ENCODE measurements at regions not wholly inside any gene's neighbourhood (a gene's known extent, or its start where the extent isn't known, plus 50 kb on each side); places are given as distances from the start of the nearest gene placed in this dataset.

DNA sequence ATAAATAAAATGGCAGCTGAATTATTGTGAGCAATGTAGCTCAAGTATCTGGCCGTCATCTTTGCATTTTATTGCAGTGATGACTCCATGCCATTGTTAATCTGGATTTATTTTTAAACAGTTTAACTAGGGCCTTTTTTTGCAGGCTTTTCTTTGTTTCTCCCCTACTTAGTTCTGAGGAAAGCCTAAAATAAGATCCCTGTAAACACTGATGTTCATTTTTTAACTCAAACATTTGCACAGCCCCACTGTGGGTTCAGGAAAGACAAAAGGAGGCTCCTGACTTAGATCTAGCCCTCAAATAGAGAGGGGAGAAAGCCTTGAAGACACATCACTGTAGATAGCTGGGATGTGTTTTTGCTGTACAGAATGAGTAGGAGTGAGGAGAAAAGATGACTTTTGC is 69.2 kb downstream of the PLEKHG1 start:
- TF ChIP-seq, protein P1, sequence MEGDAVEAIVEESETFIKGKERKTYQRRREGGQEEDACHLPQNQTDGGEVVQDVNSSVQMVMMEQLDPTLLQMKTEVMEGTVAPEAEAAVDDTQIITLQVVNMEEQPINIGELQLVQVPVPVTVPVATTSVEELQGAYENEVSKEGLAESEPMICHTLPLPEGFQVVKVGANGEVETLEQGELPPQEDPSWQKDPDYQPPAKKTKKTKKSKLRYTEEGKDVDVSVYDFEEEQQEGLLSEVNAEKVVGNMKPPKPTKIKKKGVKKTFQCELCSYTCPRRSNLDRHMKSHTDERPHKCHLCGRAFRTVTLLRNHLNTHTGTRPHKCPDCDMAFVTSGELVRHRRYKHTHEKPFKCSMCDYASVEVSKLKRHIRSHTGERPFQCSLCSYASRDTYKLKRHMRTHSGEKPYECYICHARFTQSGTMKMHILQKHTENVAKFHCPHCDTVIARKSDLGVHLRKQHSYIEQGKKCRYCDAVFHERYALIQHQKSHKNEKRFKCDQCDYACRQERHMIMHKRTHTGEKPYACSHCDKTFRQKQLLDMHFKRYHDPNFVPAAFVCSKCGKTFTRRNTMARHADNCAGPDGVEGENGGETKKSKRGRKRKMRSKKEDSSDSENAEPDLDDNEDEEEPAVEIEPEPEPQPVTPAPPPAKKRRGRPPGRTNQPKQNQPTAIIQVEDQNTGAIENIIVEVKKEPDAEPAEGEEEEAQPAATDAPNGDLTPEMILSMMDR (IDR thresholded peaks at IDR 0.05; ENCODE audit: insufficient read depth, low read length, poor library complexity, severe bottlenecking) = no peak
- TF ChIP-seq EZH2phosphoT487 (conservative IDR thresholded peaks at IDR 0.05; ENCODE audit: low read length) = no peak

Measured in SU-DHL-6 (cell line).